ENCODE measurements at regions not wholly inside any gene's neighbourhood (a gene's known extent, or its start where the extent isn't known, plus 50 kb on each side); places are given as distances from the start of the nearest gene placed in this dataset.

GRCh38 chr2:136378712-136379595 is 261.0 kb upstream of the CXCR4 start:
- Histone ChIP-seq H2AFZ (ENCODE audit: low read length) (peak overlapping the region; percentile 83; the same call in 1 of the 2 replicates), H4K20me1 (ENCODE audit: insufficient read depth, low read length) (no peaks in the 10 kb centered on the region), H3K36me3 (ENCODE audit: insufficient read depth, low read length) (no peaks in the 10 kb centered on the region), H3K9me3 (ENCODE audit: low read length) (no peaks in the 10 kb centered on the region), H3K9me2 (ENCODE audit: insufficient read depth, low read length) (no peaks in the 10 kb centered on the region), H3K27ac (ENCODE audit: low read depth, low read length, poor library complexity, severe bottlenecking) (peak overlapping the region; percentile 48), H3K4me3 (ENCODE audit: low read depth, low read length, poor library complexity, severe bottlenecking) (no peak overlapping the region), H3K4me1 (ENCODE audit: insufficient read depth, low read length, poor library complexity, severe bottlenecking) (peaks cover 90% of the 10 kb centered on the region), H3K4me2 (ENCODE audit: low read length) (peak overlapping the region; percentile 61), H3K79me2 (ENCODE audit: insufficient read depth, low read depth, low read length) (no peaks in the 10 kb centered on the region)
- peak; percentile 91 for DNase-seq (ENCODE audit: low spot score)
- ChIA-PET POLR2A (interaction anchor here (0.7 to 9.7 kb wide), 8 partner anchors 17 to 464 kb away, joined by 3 to 111 read pairs (median 4); no protein-coding TSS in a partner anchor), CTCF (ENCODE audit: unreplicated experiment) (interaction anchor here (1.1 to 3.4 kb wide), 3 partner anchors 139 to 247 kb away, joined by 3 to 7 read pairs (median 4); no protein-coding TSS in a partner anchor)
- intact Hi-C loops (cut with micrococcal nuclease; ENCODE audit: unreplicated experiment) = loop anchor here (1.0 kb wide), 9 partner anchors 123 to 463 kb away; no protein-coding TSS in a partner anchor
- no peak for TF ChIP-seq EZH2phosphoT487 (IDR thresholded peaks at IDR 0.05; ENCODE audit: borderline replicate concordance, low read depth, low read length)
- peak; percentile 99 for TF ChIP-seq CTCF (conservative IDR thresholded peaks at IDR 0.05; ENCODE audit: low read length)
- BruUV-seq (replicated peaks) = no TSS peak

- no peaks in the 10 kb centered on the region for H3K9me2 ChIP-seq (ENCODE audit: insufficient read depth, low read length)
- POLR2A ChIA-PET = interaction anchor here (0.6 to 3.0 kb wide), 22 partner anchors 10 to 412 kb away, joined by 3 to 10 read pairs (median 4); no protein-coding TSS in a partner anchor
- intact Hi-C loops (cut with micrococcal nuclease; ENCODE audit: unreplicated experiment) = loop anchor here (1.0 to 2.0 kb wide), 9 partner anchors 51 to 461 kb away; no protein-coding TSS in a partner anchor
- BruUV-seq (replicated peaks) = no TSS peak
- CTCF ChIA-PET (ENCODE audit: unreplicated experiment) = interaction anchor here (1.0 to 3.4 kb wide), 3 partner anchors 244 to 380 kb away, joined by 4 to 7 read pairs (median 4); no protein-coding TSS in a partner anchor
- H3K79me2 ChIP-seq (ENCODE audit: insufficient read depth, low read depth, low read length) = no peaks in the 10 kb centered on the region
- DNase-seq (ENCODE audit: low spot score) = peak; percentile 61
- no peaks in the 10 kb centered on the region for H4K20me1 ChIP-seq (ENCODE audit: insufficient read depth, low read length)
- TF ChIP-seq EZH2phosphoT487 (IDR thresholded peaks at IDR 0.05; ENCODE audit: borderline replicate concordance, low read depth, low read length) = no peak
- no peak for TF ChIP-seq CTCF (conservative IDR thresholded peaks at IDR 0.05; ENCODE audit: low read length)
- H3K4me3 ChIP-seq (ENCODE audit: low read depth, low read length, poor library complexity, severe bottlenecking) = peak overlapping the region; percentile 8
- peak overlapping the region; percentile 61 for H3K4me2 ChIP-seq (ENCODE audit: low read length)
- H3K9me3 ChIP-seq (ENCODE audit: low read length) = no peaks in the 10 kb centered on the region
- H3K4me1 ChIP-seq (ENCODE audit: insufficient read depth, low read length, poor library complexity, severe bottlenecking) = peaks cover 77% of the 10 kb centered on the region
- no peaks in the 10 kb centered on the region for H3K36me3 ChIP-seq (ENCODE audit: insufficient read depth, low read length)
- peak overlapping the region; percentile 48 for H3K27ac ChIP-seq (ENCODE audit: low read depth, low read length, poor library complexity, severe bottlenecking)
- H2AFZ ChIP-seq (ENCODE audit: low read length) = peak overlapping the region; percentile 83; the same call in 1 of the 2 replicates
These were observed 259.8 kb upstream of the CXCR4 start for GRCh38 chr2:136377423-136378382.
